Bronchial epithelial cell (primary cell): ENCODE measurements at regions not wholly inside any gene's neighbourhood (a gene's known extent, or its start where the extent isn't known, plus 50 kb on each side); places are given as distances from the start of the nearest gene placed in this dataset.

Source experiments
- DNase-seq: peaks from one replicate; pipeline ENCODE4 v3.0.0-alpha.2; 2010; ENCODE audit warnings: low read depth
- FAIRE-seq: peaks from 2 replicates; lab custom pipeline; 2011; peaks lifted over from hg19 to GRCh38; lab: Jason Lieb, UNC
- H3K27me3 ChIP-seq: 2 replicates; pipeline ENCODE4 v1.5.1; 2011; ENCODE audit warnings: low read length; ENCODE audit not compliant: control insufficient read depth, insufficient read depth
- H3K36me3 ChIP-seq: 2 replicates; pipeline ENCODE4 v1.5.1; 2011; ENCODE audit warnings: low read length; ENCODE audit not compliant: control insufficient read depth, insufficient read depth
- H3K4me3 ChIP-seq: 2 replicates; pipeline ENCODE4 v1.5.1; 2011; ENCODE audit warnings: mild to moderate bottlenecking, low read depth, low read length, control low read depth
- TF ChIP-seq, protein P1 (sequence below): IDR thresholded peaks from 2 replicates; pipeline ENCODE4 v1.5.1; 2011; ENCODE audit warnings: mild to moderate bottlenecking, moderate library complexity, low read length, control low read depth, inconsistent platforms; ENCODE audit not compliant: insufficient read depth, severe bottlenecking

DNA sequence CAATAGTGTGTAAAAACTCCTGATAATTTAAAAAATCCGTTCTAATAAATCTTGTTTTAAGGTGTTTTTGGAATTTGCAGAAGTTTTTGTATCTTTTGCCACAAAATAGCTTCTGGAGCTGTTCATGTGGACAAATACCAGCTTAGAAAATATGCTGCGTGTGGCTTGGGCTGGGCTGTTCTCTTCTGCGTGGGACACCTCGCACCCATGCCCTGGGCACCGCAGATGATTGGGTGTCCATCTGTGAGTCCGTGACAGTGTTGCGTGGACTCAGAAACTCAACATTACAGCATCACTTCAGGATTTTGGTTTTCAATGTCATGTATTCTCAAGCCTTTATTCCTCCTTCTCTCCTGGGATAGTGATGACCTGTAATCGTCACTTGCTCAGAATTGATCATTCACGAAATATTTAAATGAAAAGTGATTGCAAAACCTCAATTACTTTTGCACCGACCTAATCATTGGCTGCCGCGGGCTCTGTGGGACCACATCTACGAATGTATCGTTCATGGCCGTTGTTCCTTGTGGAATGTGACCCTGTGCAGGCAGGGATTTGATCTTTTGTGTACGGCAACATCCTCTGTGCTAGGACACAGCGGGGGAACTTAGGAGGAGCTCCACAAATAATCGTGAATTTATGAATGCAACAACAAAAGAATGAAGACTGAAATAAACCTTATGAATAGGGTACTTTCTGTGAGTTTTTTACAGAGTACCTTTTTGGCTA, 210.3 kb upstream of the FOXF1 start:
- H3K36me3 ChIP-seq: no peaks in the 10 kb centered on the region
- no peak for FAIRE-seq
- no peak for DNase-seq
- peaks cover 2% of the 10 kb centered on the region for H3K27me3 ChIP-seq
- TF ChIP-seq, protein P1, sequence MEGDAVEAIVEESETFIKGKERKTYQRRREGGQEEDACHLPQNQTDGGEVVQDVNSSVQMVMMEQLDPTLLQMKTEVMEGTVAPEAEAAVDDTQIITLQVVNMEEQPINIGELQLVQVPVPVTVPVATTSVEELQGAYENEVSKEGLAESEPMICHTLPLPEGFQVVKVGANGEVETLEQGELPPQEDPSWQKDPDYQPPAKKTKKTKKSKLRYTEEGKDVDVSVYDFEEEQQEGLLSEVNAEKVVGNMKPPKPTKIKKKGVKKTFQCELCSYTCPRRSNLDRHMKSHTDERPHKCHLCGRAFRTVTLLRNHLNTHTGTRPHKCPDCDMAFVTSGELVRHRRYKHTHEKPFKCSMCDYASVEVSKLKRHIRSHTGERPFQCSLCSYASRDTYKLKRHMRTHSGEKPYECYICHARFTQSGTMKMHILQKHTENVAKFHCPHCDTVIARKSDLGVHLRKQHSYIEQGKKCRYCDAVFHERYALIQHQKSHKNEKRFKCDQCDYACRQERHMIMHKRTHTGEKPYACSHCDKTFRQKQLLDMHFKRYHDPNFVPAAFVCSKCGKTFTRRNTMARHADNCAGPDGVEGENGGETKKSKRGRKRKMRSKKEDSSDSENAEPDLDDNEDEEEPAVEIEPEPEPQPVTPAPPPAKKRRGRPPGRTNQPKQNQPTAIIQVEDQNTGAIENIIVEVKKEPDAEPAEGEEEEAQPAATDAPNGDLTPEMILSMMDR: no peak
- H3K4me3 ChIP-seq: no peak overlapping the region

DNA sequence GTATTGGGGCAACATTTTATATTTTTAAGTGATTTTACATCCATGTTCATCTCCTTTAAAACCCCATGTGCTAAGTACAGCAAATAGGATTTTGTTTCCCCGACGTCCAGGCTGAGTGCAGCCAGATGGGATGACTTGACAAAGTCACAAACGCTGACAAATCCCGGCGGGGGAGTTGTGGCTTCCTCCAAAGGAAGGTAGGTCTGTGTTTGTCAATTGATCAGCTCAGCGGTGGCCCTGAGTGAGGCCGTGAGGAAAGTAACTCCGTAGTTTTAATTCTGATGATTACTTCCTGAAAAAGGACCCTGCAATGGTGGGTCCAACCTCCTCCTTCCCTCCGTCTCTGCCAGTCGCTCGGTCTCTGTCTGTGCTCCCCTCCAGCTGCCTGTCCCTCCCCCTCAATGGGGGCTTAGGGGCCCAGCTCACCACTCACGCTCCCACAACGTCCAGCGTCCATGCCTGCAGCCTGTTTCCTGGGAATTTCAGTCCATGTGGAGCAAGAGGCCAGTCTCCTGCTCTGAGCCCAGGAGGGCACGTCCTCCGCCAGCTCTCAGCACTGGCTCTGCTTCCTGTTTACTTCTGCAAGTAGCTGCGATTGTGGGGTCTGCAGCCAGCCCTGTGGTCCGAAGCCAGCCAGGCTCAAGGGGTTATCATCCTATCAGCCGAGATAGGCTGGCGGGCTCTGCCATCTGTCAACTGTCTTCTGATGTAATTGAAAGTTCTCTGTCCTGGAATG, 209.4 kb upstream of the FOXF1 start:
- DNase-seq (no peak), FAIRE-seq (no peak)
- TF ChIP-seq, protein P1: no peak
- Histone ChIP-seq H3K4me3 (no peak overlapping the region), H3K36me3 (no peaks in the 10 kb centered on the region), H3K27me3 (peaks cover 2% of the 10 kb centered on the region)

DNA sequence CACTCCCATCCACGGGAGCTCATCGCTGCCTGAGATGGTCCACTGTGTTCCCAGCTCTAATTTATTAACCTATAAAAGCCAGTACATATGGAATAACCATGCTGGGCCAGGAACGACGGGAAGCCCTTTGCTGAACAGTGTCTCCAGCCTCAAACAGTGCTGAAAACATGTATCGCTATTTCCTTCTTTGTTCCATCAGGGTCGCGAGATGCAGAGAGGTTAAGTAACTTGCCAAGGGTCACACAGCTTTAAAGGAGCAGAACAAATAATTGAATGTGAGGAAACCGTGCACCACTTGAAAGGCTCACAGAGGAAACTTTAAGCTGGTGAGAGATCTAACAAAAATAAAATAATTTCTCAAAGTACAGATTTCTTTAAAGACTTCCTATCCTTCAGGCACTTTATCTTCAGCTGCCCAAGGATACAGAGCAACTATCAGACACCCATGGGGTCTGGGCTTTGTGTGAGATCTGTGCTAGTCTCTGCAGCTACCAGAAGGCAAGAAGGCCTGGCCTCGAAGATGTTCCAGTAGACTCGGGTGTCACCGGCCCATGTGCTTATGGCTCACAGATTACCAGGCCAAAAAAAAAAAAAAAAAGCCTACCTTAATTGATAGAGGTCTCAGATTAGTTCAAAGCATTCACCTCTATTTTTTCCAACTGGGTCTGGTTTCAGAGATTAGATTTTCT, 207.8 kb upstream of the FOXF1 start:
- H3K27me3 ChIP-seq: peaks cover 2% of the 10 kb centered on the region
- TF ChIP-seq, protein P1: no peak
- H3K36me3 ChIP-seq: no peaks in the 10 kb centered on the region
- no peak for DNase-seq
- FAIRE-seq: no peak
- no peak overlapping the region for H3K4me3 ChIP-seq

DNA sequence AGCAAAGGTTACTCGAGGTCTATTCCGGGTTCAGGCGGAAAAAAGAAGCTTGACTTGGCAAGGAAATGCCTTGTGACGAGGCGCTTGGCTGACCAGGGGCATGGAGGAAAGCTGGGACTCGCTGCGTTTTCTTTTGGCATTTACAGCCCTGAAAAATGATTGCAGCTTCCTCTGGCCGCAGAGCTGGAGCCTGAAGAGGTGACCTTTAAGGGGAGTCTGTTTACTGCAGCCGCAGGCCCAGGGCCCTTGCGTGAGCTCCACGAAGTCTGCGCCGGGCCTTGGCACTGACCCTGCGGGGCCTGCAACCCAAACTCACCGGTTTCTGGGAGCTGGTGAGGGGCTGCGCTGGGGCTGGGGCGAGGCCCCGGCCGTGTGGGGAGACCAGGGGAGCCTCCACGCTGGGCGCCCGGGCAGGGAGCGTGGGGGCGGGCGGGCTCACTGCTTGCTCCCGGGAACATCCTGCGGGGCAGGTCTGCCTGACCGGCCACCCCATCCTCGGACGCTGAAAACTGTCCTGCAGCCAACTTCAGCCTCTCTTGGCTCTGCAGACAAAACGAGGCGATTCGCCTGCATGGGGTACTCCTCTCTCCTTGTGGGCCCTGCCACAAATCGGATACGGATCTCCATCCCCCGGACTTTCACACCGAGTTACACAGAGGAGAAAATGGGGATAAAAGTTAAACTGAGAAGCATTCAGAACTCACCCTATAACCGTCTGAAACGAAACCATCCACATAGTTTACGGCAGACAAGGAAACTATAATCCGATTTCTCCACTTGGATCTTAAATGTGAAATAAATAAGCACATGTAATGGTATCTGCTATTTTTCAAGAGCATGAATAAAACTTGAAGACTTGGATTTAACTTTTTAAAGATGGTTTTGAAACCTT, 206.3 kb upstream of the FOXF1 start:
- Histone ChIP-seq H3K4me3 (no peak overlapping the region), H3K36me3 (no peaks in the 10 kb centered on the region), H3K27me3 (peaks cover 2% of the 10 kb centered on the region)
- TF ChIP-seq, protein P1: no peak
- DNase-seq (no peak), FAIRE-seq (no peak)

DNA sequence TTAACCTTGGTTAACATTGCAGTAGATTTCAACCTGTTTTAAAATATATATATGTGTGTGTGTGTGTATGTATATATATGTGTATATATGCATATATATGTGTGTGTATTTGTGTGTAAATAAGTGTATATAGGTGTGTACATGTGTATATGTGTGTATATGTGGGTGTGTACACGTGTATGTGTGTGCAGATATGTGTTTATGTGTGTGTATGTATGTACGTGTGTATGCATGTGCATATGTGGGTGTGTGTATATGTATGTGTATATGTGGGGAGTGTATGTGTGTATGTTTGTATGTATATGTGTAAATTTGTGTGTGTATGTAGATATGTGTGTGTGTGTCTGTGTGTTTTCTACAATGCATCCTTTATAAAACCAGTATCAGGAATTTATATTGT, 205.5 kb upstream of the FOXF1 start:
- FAIRE-seq: no peak
- peaks cover 2% of the 10 kb centered on the region for H3K27me3 ChIP-seq
- DNase-seq: no peak
- no peak overlapping the region for H3K4me3 ChIP-seq
- H3K36me3 ChIP-seq: no peaks in the 10 kb centered on the region
- TF ChIP-seq, protein P1: no peak
